Left cardiac atrium (tissue), 4 donors: ENCODE measurements at regions not wholly inside any gene's neighbourhood (a gene's known extent, or its start where the extent isn't known, plus 50 kb on each side); places are given as distances from the start of the nearest gene placed in this dataset.

Source experiments
- ATAC-seq, 2 donors: fragments of 200-7000 bp; cut with Tn5 transposase; one replicate each; pipeline ENCODE4 v1.9.1; 2020; ENCODE audit warnings: mild to moderate bottlenecking in 2 of 2, moderate library complexity in 2 of 2
- DNase-seq: peaks from one replicate; pipeline ENCODE4 v3.0.0-alpha.2; 2020
- intact Hi-C, 2 donors: fragments of 100-400 bp; cut with DNase I; formaldehyde crosslinking; loops; one replicate each; pipeline versions ENCODE4 v1.14.1 to v1.15.1; 2022 to 2023
- donor health status: DM: no; HTN: yes; CAD: no.
- donor health status: DM: no; HTN: yes; CAD: no; lungs with severe emphysema.
- donor health status: DM: yes; HTN: yes; CAD: no.
- donor health status: Dilated cardiomyopathy.

DNA sequence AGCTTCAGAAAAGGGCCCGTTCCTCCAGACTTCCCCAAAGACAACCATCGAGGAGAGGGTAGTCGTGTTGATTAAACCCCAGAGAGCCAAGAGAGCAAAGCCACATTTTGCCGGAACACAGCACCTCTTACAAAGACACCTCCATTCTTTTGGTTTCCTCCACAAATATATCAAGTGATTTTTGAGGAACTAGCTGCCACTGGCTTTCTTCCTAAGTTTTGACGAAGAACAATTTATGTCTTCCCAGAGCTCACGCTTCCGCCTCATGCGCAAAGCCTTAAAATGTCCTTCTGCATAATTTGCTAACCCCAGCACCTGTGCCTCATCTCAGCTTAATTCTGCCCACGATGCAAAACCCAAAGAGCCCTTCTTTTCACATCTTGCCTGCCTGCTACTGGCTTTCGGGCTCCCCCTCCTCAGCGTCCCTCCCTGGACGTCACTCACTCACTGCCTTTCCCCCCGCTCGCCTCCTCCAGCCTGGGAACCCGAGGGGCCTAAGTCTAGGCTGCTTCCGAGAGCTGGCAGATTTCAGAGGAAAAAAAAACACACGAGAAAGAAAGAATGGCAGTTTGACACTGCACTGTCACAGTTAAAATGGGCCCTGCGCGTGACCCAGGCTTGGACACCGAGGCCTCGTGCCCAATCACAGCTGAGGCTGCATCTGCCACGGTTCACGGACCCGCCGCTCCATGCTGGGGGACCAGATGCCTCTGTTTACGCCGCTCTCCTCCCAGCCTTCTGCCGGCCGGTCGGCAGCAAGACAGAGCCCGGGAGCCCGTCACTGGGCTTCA lies 77.6 kb upstream of the IFNAR2 start:
- ATAC-seq, result no peak
- no peak for DNase-seq
- intact Hi-C loops, result no loop called here

GRCh38 chr21:33152732-33153130 lies 77.0 kb upstream of the IFNAR2 start:
- no peak for DNase-seq
- intact Hi-C loops, result no loop called here
- no peak for ATAC-seq

- no peak for ATAC-seq
- no peak for DNase-seq
- intact Hi-C loops, result no loop called here
These were observed 74.7 kb upstream of the IFNAR2 start for GRCh38 chr21:33155005-33155404.

DNA sequence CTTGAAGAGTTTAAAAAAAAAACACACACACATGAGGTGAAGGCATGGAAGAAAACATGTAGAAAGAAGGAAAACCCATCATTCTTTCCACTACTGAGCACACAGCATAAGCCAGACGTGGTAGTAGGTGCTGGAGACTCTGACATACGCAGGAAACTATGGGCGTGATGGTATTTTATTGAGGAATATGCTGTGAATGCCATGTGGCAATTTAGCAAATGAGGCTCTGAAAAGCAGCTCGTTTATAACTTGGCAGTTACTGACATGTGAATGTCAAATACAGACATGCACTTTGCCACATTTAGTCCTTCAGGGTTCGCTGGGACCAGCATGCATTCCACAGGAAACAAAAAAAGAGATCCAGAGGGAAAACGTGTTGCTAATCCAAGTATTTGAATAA lies 74.3 kb upstream of the IFNAR2 start:
- DNase-seq, result no peak
- ATAC-seq, result no peak
- intact Hi-C loops, result no loop called here

- intact Hi-C loops, result no loop called here
- DNase-seq, result no peak
- no peak for ATAC-seq
These were observed 72.4 kb upstream of the IFNAR2 start for GRCh38 chr21:33157303-33157702.

- ATAC-seq, result no peak
- intact Hi-C loops, result no loop called here
These were observed 71.1 kb upstream of the IFNAR2 start for GRCh38 chr21:33158654-33159053.

GRCh38 chr21:33162436-33162951 lies 67.2 kb upstream of the IFNAR2 start:
- ATAC-seq (peak in 1 of 2 donors; percentile 80), DNase-seq (no peak)
- intact Hi-C loops, result no loop called here

More at GRCh38 chr21:33158654-33159053, 71.1 kb upstream of the IFNAR2 start:
- no peak for DNase-seq

DNA sequence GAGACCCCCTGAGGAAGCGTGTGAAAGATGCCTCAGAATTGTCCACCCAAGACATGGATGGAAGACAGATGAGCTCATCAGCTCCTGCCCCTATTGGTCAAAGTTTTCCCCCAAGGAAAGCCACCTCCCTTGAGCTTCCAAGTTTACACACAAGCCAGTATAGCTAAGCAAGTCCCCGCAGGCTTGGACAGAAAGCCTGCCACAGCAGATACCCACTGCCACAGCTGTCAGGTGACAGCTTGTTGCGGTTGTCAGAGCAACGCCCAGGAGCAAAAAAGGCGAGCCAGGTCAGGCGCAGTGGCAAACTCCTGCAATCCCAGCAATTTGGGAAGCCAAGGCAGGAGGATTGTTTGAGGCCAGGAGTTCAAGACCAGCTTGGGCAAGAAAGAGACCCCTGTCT lies 60.9 kb upstream of the IFNAR2 start:
- DNase-seq (no peak), ATAC-seq (no peak)
- intact Hi-C loops, result no loop called here

- DNase-seq (no peak), ATAC-seq (no peak)
- intact Hi-C loops, result no loop called here
These were observed 60.4 kb upstream of the IFNAR2 start for GRCh38 chr21:33169359-33169758.

DNA sequence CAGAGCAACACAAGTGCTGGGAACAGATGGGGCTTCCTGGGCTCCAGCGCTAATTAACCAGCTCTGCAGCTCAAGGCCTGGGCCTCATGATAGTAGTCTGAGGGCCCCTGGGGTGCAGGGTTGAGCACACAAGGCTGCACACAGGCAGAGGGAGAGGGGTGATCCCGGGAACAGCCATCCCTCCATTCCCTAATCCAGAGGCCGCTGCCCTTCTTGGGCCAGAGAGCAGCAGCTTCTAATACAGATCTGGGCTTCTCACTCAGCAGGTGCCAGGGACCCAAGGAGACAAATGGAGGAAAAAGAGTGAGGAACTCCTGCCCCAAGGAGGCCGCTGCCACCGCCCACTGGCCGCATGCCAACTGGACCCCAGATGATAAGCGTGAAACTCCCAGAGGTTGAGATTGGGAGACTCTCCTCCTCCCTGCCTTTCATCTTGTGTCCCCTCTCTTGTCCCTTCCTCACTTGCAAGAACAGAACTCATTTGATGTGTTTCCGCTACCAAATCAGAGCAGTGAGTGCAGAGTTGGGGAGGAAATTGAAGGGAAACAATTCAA lies 58.0 kb upstream of the IFNAR2 start:
- intact Hi-C loops, result no loop called here
- DNase-seq (no peak), ATAC-seq (no peak)

DNA sequence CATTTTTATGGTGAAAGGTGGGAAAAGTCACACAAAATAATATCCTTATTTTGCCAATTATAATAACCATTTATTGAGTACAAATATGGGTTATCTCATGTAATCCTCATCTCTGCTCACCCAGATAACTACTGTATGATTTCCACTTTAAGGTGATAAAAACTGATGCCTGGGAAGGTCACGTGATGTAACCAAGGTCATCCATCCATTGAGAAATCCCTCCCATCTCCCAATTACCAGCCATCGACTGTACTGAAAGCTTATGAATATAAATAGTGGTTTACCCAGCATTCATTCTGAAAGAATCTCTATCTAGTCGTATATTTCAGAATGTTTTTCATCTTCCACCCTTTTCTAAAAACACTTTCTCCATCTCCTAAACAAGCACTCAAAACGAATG lies 55.0 kb upstream of the IFNAR2 start:
- intact Hi-C loops, result no loop called here
- DNase-seq, result no peak
- no peak for ATAC-seq
